ENCODE measurements at regions not wholly inside any gene's neighbourhood (a gene's known extent, or its start where the extent isn't known, plus 50 kb on each side); places are given as distances from the start of the nearest gene placed in this dataset.

DNA sequence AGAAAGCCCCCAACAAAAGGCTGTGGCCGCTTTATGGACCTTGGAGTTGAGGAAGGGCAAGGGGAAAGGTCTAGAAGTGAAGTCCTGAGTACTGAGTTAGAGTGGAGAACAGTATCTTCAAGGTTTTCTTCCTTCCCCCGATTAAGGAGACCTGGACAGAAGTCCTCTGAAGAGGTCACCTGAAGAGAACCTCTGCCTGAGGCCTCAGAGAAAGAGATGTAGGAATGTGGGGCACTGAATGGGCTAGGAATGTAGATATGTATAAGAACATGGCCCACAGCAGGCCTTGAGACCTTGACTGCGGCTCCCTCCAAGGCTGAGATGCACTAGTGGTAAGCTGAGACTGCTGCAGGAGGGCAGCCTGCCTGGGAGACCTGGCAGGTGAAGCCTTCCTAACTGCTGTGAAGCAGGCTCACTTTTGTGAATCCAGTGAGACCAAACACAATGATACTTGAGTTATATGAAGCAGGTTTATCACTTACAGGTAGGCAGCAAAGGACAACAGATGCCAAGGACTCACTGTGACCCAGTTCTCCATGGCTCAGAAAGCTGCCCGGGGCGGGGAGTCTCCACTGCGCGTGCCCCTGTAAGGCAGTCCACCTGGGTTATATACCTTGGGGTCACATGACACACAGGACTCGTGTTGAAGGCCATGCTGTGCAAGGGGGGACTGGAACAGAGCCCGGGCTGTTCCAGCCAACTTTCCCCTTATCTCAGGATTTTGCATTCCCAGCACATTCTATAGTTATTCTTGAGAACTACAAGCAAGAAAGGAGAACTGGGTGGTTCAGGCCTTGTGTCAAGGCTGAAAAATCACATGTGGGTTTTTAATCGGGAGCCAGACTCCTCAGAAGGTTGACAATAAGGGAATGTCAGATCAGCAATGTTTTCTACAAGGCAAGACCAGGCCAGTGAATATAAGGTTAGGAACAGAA, 78.8 kb upstream of the PPM1J start:
- in situ Hi-C loops (cut with HindIII; ENCODE audit: low pct_ligation_motif_present, low pct_unique_long_range_greater_than_20kb, low sequenced_read_pairs) = no loop called here
- DNase-seq = no peak

GRCh38 chr1:112791723-112792104, 76.6 kb upstream of the PPM1J start:
- no peak for DNase-seq
- in situ Hi-C loops (cut with HindIII; ENCODE audit: low pct_ligation_motif_present, low pct_unique_long_range_greater_than_20kb, low sequenced_read_pairs) = no loop called here

DNA sequence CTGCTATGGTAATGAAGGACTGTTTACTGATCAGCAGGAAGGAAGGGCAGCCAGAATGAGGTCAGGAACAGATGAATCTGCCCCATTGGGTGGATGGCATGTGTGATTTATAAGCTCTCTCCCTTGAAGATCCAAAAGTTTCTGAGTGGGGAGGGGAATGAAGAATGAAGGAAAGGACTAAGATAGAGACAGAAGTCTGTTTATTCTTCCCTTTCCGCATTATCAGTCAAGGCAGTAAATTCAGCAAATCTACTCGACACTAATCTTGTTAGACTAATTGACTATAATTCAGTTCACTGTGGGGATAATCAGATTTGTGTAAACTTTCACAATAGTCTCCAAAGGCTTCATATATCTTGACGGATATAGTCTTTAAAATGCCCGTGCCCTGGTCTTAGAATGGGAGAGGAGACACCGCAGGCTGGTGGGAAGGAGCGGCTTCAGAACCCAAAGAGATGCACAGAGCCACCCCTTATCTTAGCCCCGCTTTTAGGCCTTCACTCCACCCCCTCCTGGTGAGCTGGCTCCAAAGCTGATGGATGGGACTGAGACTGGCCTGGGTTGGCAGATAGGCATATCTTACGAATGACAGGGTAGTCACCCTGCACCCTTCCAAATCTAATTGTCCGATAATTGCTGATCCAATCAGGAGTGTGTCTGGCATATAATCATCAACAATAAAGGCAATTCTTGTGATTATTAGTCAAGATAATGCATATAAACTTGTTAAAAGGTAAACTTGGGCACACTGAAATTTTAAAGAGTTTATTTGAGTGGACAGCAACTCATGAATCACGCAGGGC, 76.0 kb upstream of the PPM1J start:
- in situ Hi-C loops (cut with HindIII; ENCODE audit: low pct_ligation_motif_present, low pct_unique_long_range_greater_than_20kb, low sequenced_read_pairs) = no loop called here
- DNase-seq = no peak

DNA sequence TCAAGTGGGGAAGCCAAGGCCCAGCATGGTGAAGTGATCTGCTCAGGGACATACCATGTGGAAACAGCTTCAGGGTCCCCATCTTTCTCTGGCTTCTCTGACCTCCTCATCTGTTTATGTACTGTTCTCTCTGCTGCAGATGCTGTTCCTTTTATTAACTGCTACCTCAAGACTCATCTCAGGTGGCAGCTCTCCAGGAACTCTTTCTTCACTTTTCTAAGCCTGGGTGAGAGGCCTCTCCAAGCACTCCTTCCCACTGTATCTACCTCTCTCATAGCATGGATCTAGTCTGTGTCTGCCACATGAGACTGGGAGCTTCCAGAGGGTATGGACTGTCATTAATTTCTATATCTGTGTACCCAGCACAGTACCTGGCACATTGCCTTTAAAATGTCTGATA, 73.4 kb upstream of the PPM1J start:
- no peak for DNase-seq
- in situ Hi-C loops (cut with HindIII; ENCODE audit: low pct_ligation_motif_present, low pct_unique_long_range_greater_than_20kb, low sequenced_read_pairs) = no loop called here

DNA sequence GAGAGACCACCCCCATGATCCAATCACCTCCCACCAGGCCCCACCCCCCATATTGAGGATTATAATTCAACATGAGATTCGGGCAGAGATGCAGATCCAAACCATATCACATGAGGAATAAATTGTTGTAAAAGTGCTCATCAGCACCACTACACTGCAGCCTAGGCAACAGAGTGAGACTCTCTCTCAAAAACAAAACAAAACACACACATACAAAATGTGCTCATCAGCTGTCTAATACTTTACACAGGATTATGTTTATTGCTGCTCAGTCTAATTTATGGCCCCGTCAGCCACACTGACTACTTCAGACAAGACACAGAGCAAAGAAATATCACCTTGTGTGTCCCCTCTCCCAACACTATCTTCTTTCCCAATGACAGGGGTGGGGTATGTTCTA, 72.9 kb upstream of the PPM1J start:
- DNase-seq = no peak
- in situ Hi-C loops (cut with HindIII; ENCODE audit: low pct_ligation_motif_present, low pct_unique_long_range_greater_than_20kb, low sequenced_read_pairs) = no loop called here

GRCh38 chr1:112783059-112783458, 67.9 kb upstream of the PPM1J start:
- no peak for DNase-seq
- in situ Hi-C loops (cut with HindIII; ENCODE audit: low pct_ligation_motif_present, low pct_unique_long_range_greater_than_20kb, low sequenced_read_pairs) = no loop called here

- DNase-seq = no peak
- in situ Hi-C loops (cut with HindIII; ENCODE audit: low pct_ligation_motif_present, low pct_unique_long_range_greater_than_20kb, low sequenced_read_pairs) = no loop called here
Measured at GRCh38 chr1:112779665-112780526, 64.8 kb upstream of the PPM1J start.

- in situ Hi-C loops (cut with HindIII; ENCODE audit: low pct_ligation_motif_present, low pct_unique_long_range_greater_than_20kb, low sequenced_read_pairs) = no loop called here
- DNase-seq = no peak
Measured at GRCh38 chr1:112778137-112778536, 63.0 kb upstream of the PPM1J start.

DNA sequence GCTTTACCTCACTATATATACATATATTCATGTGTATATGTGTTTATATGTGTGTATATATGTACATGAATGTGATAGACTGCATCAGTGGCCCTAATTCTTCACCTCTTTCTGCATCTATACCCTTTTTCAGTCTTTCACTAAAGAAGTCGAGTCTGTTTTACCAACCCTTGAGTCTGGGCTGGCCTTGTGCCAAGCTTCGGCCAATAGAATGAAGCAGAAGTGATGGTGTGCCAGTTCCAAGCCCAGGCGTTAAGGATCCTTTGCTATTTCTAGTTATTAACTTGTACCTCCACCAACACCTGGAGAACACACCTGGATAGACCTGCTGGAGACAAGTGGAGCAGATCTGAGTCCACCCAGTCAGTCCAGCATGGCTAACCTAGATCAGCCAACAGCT, 61.6 kb upstream of the PPM1J start:
- DNase-seq = no peak
- in situ Hi-C loops (cut with HindIII; ENCODE audit: low pct_ligation_motif_present, low pct_unique_long_range_greater_than_20kb, low sequenced_read_pairs) = no loop called here

DNA sequence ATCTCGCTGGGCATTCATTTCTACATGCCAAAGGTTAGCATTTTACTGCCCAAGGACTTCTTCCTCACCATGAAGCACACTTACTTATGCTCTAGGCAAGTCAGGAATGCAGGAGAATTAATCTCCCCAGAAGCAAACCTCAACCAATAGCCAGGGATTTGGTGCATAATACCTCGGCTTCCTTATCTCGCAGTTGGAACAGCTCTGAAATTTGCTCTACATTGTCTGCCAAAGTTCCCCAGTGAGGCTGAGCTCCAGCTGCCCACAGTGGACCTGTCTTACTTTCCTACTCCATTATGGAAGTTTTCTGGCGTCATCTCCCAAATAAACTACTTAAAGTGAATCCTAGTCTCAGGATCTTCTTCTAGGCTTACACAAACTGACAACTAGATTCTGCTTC, 57.6 kb upstream of the PPM1J start:
- no peak for DNase-seq
- in situ Hi-C loops (cut with HindIII; ENCODE audit: low pct_ligation_motif_present, low pct_unique_long_range_greater_than_20kb, low sequenced_read_pairs) = no loop called here

GRCh38 chr1:112770724-112771123, 55.6 kb upstream of the PPM1J start:
- DNase-seq = no peak
- in situ Hi-C loops (cut with HindIII; ENCODE audit: low pct_ligation_motif_present, low pct_unique_long_range_greater_than_20kb, low sequenced_read_pairs) = no loop called here

GRCh38 chr1:112769611-112770010, 54.5 kb upstream of the PPM1J start:
- in situ Hi-C loops (cut with HindIII; ENCODE audit: low pct_ligation_motif_present, low pct_unique_long_range_greater_than_20kb, low sequenced_read_pairs) = no loop called here
- DNase-seq = no peak

- DNase-seq = no peak
- in situ Hi-C loops (cut with HindIII; ENCODE audit: low pct_ligation_motif_present, low pct_unique_long_range_greater_than_20kb, low sequenced_read_pairs) = no loop called here
Measured at GRCh38 chr1:112767646-112768045, 52.5 kb upstream of the PPM1J start.
